Memory B cell (primary cell): ENCODE measurements at regions not wholly inside any gene's neighbourhood (a gene's known extent, or its start where the extent isn't known, plus 50 kb on each side); places are given as distances from the start of the nearest gene placed in this dataset.

Source experiments
- ATAC-seq: fragments of 150-1000 bp; cut with Tn5 transposase; 2 replicates; pipeline ENCODE4 v1.10.0; 2021; ENCODE audit warnings: low read depth, mild to moderate bottlenecking, moderate library complexity
- DNase-seq, 2 donors: peaks; one replicate each; pipeline ENCODE4 v3.0.0; 2022; ENCODE audit warnings: low spot score in 2 of 2
- H3K27ac Mint-ChIP-seq: one replicate; pipeline ENCODE4 v1.8.0; 2022; ENCODE audit warnings: mild to moderate bottlenecking, moderate library complexity, mixed read lengths
- H3K27me3 Mint-ChIP-seq: one replicate; pipeline ENCODE4 v1.8.0; 2022; ENCODE audit warnings: mixed read lengths
- H3K36me3 Mint-ChIP-seq: one replicate; pipeline ENCODE4 v1.8.0; 2022; ENCODE audit warnings: mild to moderate bottlenecking, mixed read lengths
- H3K4me1 Mint-ChIP-seq: one replicate; pipeline ENCODE4 v1.8.0; 2022; ENCODE audit warnings: mixed read lengths
- H3K4me3 Mint-ChIP-seq: one replicate; pipeline ENCODE4 v1.8.0; 2022; ENCODE audit warnings: mild to moderate bottlenecking, moderate library complexity, mixed read lengths
- H3K9me3 Mint-ChIP-seq: one replicate; pipeline ENCODE4 v1.8.0; 2022; ENCODE audit warnings: mixed read lengths

DNA sequence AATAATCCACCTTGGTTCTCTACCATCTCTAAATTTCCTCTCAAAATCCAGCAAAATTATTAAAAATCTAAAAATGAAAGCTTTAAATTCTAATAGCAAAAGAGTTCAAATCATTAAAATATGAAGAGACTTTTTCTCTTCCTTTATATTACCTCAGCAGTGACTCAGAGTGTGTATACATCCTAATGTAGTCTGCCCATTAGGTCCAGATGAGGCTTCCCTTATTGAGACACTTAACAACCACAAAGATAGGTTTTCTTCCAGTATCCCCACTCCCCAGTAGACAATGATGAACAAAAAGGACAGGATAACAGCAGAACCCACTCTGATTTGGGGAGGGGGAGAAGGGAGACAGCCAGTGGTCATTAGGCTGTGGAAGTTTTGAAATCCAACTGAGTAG lies 61.5 kb upstream of the DCBLD2 start:
- Mint-ChIP-seq H3K27ac (no peak overlapping the region), H3K36me3 (no peaks in the 10 kb centered on the region), H3K27me3 (peaks cover 2% of the 10 kb centered on the region), H3K9me3 (peaks cover 2% of the 10 kb centered on the region), H3K4me1 (no peaks in the 10 kb centered on the region), H3K4me3 (no peak overlapping the region)
- ATAC-seq (no peak), DNase-seq (no peak)

DNA sequence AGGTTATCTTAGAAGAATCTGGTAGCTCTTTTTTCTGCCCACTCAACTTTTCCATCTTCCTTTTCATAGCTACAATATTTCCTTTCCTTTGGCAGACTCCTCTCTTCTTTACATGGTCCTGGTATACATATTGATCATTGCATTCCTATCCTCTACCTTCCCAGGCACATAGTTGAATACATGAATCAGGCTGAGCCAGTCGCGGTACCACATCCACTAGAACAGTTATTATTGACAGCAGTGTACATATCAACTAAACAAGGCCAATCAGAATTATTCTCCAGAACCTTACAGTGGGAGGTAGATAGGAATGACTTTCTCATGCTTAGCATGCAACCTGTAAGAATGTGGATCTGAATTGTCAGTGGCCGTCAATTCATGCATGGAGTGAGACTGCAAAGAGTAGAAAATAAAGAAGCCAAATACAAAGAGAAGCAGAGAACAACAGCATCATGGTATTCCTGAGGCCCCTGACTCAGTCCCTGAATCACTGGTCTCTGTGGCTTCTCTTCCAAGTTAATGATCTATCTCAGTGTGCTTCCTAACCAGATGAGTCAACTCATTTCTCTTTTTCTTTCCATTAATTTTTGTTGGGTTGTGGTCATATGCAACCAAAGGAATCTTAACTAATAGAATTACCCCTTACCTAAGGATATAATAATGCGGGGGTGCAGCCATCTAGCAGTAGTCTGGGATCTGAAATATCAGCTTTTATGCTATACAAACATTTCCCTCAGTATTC lies 60.9 kb upstream of the DCBLD2 start:
- ATAC-seq: no peak
- H3K4me1 Mint-ChIP-seq: no peaks in the 10 kb centered on the region
- H3K27ac Mint-ChIP-seq: no peak overlapping the region
- DNase-seq: no peak
- peaks cover 2% of the 10 kb centered on the region for H3K27me3 Mint-ChIP-seq
- H3K4me3 Mint-ChIP-seq: no peak overlapping the region
- no peaks in the 10 kb centered on the region for H3K36me3 Mint-ChIP-seq
- peaks cover 2% of the 10 kb centered on the region for H3K9me3 Mint-ChIP-seq

DNA sequence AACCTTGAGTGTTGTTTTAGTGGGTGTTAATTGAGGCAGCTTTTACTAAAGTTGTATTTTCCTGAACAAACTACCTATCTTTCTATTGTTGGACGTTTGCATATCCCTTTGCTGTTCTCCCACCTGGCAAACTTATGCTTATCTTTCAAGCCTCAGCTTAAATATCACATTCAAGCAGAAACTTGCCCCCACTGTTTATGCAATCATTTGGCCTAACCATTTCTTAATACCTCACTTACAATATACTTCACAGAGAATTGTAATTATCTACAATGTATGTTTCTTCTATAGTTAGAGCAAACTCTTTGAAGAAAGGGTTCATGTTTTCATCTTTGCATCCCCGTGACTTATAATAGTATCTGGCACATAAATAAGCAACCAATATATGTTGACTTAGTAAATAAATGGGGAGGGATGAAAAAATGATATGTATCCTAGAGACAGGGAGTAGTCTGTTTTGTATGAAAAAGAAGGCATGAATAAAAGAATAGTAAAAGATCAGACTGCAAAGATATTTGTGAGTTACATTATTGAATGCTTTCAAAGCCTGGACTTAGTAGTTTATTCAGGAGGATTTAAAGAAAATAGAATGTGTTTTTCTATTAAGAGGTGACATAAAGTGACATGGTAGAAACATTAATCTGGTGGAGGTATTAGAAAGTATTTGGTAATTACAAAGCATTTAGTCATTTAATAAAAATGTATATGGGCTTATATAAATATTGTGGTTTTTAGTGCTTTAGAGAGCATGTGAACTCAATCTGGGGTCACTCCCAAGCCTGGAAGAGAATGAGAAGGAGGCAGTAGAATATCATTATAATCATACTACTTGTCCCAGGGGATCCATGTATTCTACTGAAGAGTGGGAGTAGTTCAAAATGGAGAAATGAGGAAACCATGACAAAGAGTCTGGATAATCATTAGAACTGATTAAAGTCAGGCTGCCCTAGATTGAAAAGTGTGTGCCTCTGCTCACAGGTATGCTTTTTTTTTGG lies 60.0 kb upstream of the DCBLD2 start:
- H3K4me3 Mint-ChIP-seq: no peak overlapping the region
- no peaks in the 10 kb centered on the region for H3K9me3 Mint-ChIP-seq
- H3K27me3 Mint-ChIP-seq: no peaks in the 10 kb centered on the region
- DNase-seq (no peak), ATAC-seq (no peak)
- no peaks in the 10 kb centered on the region for H3K4me1 Mint-ChIP-seq
- H3K27ac Mint-ChIP-seq: no peak overlapping the region
- H3K36me3 Mint-ChIP-seq: no peaks in the 10 kb centered on the region

DNA sequence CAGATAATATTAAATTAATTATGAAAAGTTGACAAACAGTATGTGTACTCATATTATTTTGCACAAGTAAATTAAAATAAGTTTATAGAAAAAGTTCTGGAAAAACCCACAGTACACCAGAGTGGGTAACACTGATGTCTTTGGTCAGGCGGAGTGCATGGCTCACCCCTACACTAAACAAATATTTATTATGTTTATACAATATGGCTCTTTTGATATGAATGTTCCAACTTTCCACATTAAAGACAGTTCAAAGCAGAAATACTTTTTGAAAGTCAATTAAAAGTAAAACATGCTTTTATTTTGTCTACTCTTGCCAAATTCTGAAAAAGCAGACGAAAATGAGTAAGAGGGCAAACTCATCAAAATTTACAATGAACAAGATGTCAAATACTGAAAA lies 56.2 kb upstream of the DCBLD2 start:
- Mint-ChIP-seq H3K27ac (no peak overlapping the region), H3K4me3 (no peak overlapping the region), H3K36me3 (no peaks in the 10 kb centered on the region), H3K27me3 (no peaks in the 10 kb centered on the region), H3K9me3 (no peaks in the 10 kb centered on the region), H3K4me1 (no peaks in the 10 kb centered on the region)
- no peak for DNase-seq
- ATAC-seq: no peak

DNA sequence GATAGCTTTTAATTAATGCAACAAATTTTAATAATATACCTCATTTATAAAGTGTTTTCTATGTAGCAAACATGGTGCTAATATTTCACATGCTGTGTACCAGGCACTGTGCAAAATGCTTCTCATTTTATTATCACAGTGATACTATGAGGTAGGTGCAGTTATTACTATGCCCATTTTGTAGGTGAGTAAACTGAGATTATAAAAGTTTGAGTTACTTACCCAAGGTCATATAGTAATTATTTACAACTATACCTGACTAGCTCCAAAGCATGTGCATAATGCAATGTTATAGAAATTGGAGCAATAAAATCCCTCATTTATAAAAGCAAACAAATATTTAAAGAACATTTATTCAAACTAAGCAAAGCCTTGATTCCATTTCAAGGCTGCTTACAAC lies 54.5 kb upstream of the DCBLD2 start:
- H3K36me3 Mint-ChIP-seq: no peaks in the 10 kb centered on the region
- H3K4me3 Mint-ChIP-seq: no peak overlapping the region
- no peak for ATAC-seq
- H3K4me1 Mint-ChIP-seq: no peaks in the 10 kb centered on the region
- no peaks in the 10 kb centered on the region for H3K27me3 Mint-ChIP-seq
- DNase-seq: no peak
- no peak overlapping the region for H3K27ac Mint-ChIP-seq
- no peaks in the 10 kb centered on the region for H3K9me3 Mint-ChIP-seq

DNA sequence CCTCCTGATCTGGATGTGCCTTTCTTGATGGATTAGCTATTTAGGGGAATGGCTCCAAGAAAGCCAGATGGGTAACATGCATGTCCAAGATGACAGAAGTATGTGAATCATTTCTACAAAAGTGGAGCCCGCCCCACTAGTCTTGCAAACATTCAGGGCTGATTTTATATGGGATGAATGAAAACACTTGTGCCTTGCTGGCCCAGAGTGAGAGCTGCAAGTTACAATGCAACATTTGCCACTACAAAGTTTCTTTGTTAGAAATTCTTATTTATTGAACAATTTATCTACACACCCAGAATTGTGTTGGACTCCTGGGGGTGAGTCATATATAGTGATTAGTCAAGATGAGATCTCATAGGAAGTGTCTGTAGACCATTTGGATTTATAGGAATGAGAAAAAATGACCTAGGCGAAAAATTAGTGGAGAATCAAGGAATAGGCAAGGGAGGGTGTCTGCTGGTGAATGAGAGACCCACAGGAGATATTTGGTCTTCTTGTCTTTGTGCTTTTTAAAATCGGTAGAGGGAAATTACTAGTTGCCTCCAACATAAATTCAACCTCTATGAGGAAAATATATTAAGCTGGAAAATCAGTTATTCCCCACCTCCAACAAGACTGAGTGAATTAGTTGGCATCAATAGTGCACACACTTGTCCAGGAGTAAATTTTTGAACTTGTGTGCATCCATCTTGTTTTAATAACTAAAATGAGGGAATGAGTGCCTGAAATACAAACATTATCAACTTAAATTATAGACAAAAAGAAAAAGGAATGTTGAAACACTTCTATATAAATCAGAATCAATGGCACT lies 53.5 kb upstream of the DCBLD2 start:
- Mint-ChIP-seq H3K4me1 (no peaks in the 10 kb centered on the region), H3K36me3 (no peaks in the 10 kb centered on the region), H3K27ac (no peak overlapping the region), H3K9me3 (peaks cover 2% of the 10 kb centered on the region), H3K27me3 (no peaks in the 10 kb centered on the region), H3K4me3 (no peak overlapping the region)
- ATAC-seq (no peak), DNase-seq (no peak)

DNA sequence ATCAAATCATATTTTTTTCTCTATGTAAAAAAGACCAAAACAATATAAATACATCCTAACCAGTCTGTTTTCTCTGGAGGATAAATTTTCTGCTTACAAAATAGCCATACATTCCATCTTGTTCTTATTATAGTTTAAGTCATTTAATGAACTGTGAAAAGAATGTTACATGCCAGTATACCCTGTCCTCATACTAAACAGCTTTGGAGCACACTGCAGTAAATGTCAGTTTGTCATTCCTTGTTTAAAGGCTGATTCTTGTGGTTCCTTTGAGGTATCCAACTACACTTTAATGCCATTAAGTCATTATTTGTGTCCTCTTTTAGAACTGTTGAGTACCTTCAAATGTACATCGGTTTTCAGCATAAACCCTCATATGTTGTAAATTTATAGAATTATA lies 52.7 kb upstream of the DCBLD2 start:
- Mint-ChIP-seq H3K27ac (no peak overlapping the region), H3K4me1 (no peaks in the 10 kb centered on the region), H3K27me3 (no peaks in the 10 kb centered on the region), H3K4me3 (no peak overlapping the region), H3K9me3 (peaks cover 4% of the 10 kb centered on the region), H3K36me3 (no peaks in the 10 kb centered on the region)
- ATAC-seq (no peak), DNase-seq (no peak)

DNA sequence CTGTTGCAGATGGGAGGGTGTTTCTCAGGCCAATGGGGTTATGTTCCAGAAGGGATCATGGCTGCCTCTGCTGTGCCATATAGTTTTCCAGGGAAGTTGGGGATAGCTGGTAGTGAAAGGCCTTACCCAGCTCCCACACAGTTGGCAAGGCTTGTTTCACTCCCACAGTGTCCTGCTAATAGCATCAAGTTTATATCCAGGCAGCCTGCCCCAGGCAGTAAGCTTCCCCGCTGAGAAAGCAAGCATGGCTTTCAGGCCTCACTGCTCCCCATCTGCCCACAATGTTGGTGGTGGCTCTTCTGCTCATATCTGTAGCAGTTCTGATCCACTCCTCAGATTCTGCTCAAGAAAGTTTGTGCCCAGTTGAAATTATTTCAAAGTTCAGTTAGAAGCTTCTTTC lies 50.9 kb upstream of the DCBLD2 start:
- H3K9me3 Mint-ChIP-seq: peaks cover 4% of the 10 kb centered on the region
- ATAC-seq: no peak
- no peak overlapping the region for H3K27ac Mint-ChIP-seq
- no peaks in the 10 kb centered on the region for H3K27me3 Mint-ChIP-seq
- no peak for DNase-seq
- no peak overlapping the region for H3K4me3 Mint-ChIP-seq
- H3K4me1 Mint-ChIP-seq: no peaks in the 10 kb centered on the region
- no peaks in the 10 kb centered on the region for H3K36me3 Mint-ChIP-seq
